Lung microvascular endothelial cell (primary cell): ENCODE measurements at regions not wholly inside any gene's neighbourhood (a gene's known extent, or its start where the extent isn't known, plus 50 kb on each side); places are given as distances from the start of the nearest gene placed in this dataset.

Experiments used
- DNase-seq, 2 donors: peaks; one replicate each; pipeline versions ENCODE4 v3.0.0 to v3.0.0-alpha.2; 2010; ENCODE audit warnings: low read depth in 2 of 2

GRCh38 chr7:25901658-25902057 lies 250.3 kb upstream of the NFE2L3 start:
- no peak for DNase-seq

GRCh38 chr7:25906003-25906402 lies 246.0 kb upstream of the NFE2L3 start:
- no peak for DNase-seq

- DNase-seq, result no peak
These were observed 245.2 kb upstream of the NFE2L3 start for GRCh38 chr7:25906760-25907159.

- no peak for DNase-seq
These were observed 244.8 kb upstream of the NFE2L3 start for GRCh38 chr7:25907214-25907613.

- no peak for DNase-seq
These were observed 244.3 kb upstream of the NFE2L3 start for GRCh38 chr7:25907731-25908130.

- no peak for DNase-seq
These were observed 243.6 kb upstream of the NFE2L3 start for GRCh38 chr7:25908154-25908949.

GRCh38 chr7:25911738-25912607 lies 240.0 kb upstream of the NFE2L3 start:
- no peak for DNase-seq

- DNase-seq, result no peak
These were observed 238.3 kb upstream of the NFE2L3 start for GRCh38 chr7:25913598-25914224.

- DNase-seq, result no peak
These were observed 233.3 kb upstream of the NFE2L3 start for GRCh38 chr7:25918731-25919130.

GRCh38 chr7:25922296-25922695 lies 229.7 kb upstream of the NFE2L3 start:
- DNase-seq, result no peak

- no peak for DNase-seq
These were observed 228.1 kb upstream of the NFE2L3 start for GRCh38 chr7:25923741-25924460.

- peak in 1 of 2 donors; percentile 31 for DNase-seq
These were observed 226.0 kb upstream of the NFE2L3 start for GRCh38 chr7:25926009-25926408.

- no peak for DNase-seq
These were observed 225.5 kb upstream of the NFE2L3 start for GRCh38 chr7:25926451-25926850.

GRCh38 chr7:25926891-25927625 lies 224.9 kb upstream of the NFE2L3 start:
- DNase-seq, result no peak

GRCh38 chr7:25927626-25927978 lies 224.4 kb upstream of the NFE2L3 start:
- DNase-seq, result no peak

GRCh38 chr7:25928549-25929330 lies 223.3 kb upstream of the NFE2L3 start:
- no peak for DNase-seq

GRCh38 chr7:25929448-25929847 lies 222.6 kb upstream of the NFE2L3 start:
- no peak for DNase-seq

GRCh38 chr7:25930492-25931048 lies 221.4 kb upstream of the NFE2L3 start:
- no peak for DNase-seq

- DNase-seq, result no peak
These were observed 220.8 kb upstream of the NFE2L3 start for GRCh38 chr7:25931156-25931555.

GRCh38 chr7:25933921-25934320 lies 218.1 kb upstream of the NFE2L3 start:
- no peak for DNase-seq
